Upper lobe of left lung (tissue), 4 donors: ENCODE measurements at regions not wholly inside any gene's neighbourhood (a gene's known extent, or its start where the extent isn't known, plus 50 kb on each side); places are given as distances from the start of the nearest gene placed in this dataset.

ENCODE experiments used
- POLR2AphosphoS5 ChIP-seq, 2 donors: sonication (generic); formaldehyde crosslinking; IDR thresholded peaks; one replicate each; pipeline ENCODE4 v1.5.1; 2017; ENCODE audit warnings: antibody characterized with exemption in 2 of 2
- TF ChIP-seq, protein P1 (sequence below), 6 experiments: fragments of 450-650 bp in 4 of 6; fragments of 200-600 bp in 2 of 6; sonication (generic) in 2 of 6; IDR thresholded peaks; one replicate each; pipeline ENCODE4 v1.5.1; 2016 to 2019; ENCODE audit warnings: antibody characterized with exemption in 6 of 6

DNA sequence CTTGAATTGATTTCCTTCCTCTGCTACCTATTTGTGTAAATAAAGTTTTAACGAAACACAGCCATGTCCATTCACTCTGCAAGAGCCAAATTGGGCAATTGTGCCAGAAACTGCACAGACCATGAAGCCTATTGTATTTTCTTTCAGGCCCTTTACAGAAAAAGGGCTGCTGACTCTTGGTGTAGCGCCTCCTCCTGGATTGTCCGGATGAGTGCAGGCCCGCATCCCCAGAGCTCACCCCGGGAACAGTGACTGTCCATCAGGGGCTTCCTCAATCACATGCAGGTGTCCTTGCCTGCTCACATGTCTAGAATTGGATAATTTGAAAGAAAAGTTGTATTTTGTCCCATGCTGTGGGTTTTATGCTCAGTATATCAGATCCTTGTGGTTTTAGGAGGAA lies 1282.2 kb downstream of the AACS start:
- TF ChIP-seq, protein P1, sequence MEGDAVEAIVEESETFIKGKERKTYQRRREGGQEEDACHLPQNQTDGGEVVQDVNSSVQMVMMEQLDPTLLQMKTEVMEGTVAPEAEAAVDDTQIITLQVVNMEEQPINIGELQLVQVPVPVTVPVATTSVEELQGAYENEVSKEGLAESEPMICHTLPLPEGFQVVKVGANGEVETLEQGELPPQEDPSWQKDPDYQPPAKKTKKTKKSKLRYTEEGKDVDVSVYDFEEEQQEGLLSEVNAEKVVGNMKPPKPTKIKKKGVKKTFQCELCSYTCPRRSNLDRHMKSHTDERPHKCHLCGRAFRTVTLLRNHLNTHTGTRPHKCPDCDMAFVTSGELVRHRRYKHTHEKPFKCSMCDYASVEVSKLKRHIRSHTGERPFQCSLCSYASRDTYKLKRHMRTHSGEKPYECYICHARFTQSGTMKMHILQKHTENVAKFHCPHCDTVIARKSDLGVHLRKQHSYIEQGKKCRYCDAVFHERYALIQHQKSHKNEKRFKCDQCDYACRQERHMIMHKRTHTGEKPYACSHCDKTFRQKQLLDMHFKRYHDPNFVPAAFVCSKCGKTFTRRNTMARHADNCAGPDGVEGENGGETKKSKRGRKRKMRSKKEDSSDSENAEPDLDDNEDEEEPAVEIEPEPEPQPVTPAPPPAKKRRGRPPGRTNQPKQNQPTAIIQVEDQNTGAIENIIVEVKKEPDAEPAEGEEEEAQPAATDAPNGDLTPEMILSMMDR (IDR thresholded peaks at IDR 0.05) = no peak
- no peak for TF ChIP-seq POLR2AphosphoS5 (IDR thresholded peaks at IDR 0.05)
